ENCODE measurements at regions not wholly inside any gene's neighbourhood (a gene's known extent, or its start where the extent isn't known, plus 50 kb on each side); places are given as distances from the start of the nearest gene placed in this dataset.

DNA sequence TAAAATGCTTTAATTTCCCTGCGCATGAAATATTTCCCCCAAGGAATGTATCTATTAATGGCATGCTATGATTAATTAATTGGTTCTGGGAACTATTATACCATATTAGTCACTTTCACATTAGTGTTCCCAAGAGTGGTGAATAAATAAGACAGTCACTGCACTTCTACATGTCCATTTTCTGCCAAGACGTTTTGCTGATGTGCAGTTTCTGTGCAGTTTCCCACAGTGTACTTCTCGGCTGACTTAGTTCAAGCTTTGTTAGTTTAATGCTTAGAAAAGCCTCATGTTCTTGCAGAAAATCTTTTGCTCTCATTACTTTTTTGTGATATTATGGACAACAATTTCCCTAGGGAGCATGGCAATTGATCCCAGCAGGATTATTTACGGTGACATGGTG, 1014.5 kb downstream of the BRINP3 start:
- no peak for DNase-seq

DNA sequence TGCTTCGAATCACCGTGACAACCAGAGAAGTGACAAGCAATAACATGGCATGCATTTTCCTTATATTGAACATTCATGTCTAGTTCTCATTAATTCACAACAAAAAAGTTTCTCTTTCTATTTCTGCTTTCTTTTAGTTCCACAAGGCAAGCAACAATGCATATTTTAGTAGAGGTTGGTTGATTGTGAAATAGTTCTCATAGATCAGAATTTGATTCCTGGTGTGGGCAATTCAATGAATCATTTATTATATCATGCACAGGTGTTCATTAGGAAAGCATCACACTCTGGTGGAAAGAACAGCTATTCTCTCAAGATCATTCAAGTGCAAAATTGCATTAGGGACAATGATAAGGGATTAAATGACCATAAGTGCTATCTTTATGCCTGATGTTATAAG, 980.9 kb downstream of the BRINP3 start:
- DNase-seq, result no peak

DNA sequence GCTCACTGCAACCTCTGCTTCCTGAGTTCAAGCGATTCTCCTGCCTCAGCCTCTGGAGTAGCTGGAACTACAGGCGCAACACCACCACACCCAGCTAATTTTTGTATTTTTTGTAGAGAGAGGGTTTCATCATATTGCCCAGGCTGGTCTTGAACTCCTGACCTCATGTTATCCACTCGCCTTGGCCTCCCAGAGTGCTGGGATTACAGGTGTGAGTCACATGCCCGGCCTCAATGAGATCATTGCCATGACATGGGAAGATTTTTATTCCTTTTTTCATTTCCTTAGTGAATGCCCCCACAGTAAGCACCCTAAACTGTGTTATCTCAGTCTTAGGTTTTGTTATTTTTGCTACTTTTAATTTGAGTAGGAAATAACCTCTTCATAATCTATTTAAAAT, 977.9 kb downstream of the BRINP3 start:
- no peak for DNase-seq

DNA sequence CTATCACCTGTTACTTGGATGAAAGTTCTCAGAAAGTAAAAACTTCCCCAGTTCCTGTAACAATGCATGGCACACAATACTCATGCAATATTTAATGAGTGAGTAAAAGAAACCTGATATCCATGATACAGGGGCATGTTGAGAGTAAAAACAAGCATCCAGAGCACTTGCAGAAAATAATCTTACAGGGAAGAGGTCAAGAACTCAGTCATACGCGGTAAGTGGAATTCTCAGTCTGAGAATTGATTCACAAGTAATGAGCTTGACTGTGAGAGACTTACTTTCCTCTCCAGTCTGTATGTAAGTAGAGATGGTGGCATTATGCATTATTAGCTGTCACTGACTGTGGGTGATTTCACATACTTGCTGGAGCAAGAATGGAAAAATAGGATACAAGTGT, 976.9 kb downstream of the BRINP3 start:
- DNase-seq, result no peak

DNA sequence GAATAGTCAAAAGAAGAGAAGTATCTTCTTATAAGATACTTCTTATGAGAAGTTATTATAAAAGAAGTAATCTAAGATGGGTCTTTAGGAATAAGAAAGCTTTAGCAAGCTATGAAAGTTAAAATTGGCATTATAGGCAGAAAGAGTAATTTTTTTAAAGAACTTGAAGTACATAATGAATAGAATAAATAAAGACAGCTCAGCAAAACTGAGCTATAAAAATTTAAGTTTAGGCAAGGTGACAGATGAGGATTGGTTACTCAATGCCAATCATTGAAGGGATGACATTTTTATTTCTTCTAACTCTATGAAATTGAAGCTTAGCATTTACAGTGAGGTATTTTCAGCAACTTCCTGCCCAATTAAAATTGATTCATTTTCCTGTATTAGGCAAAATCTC, 966.8 kb downstream of the BRINP3 start:
- DNase-seq, result no peak

DNA sequence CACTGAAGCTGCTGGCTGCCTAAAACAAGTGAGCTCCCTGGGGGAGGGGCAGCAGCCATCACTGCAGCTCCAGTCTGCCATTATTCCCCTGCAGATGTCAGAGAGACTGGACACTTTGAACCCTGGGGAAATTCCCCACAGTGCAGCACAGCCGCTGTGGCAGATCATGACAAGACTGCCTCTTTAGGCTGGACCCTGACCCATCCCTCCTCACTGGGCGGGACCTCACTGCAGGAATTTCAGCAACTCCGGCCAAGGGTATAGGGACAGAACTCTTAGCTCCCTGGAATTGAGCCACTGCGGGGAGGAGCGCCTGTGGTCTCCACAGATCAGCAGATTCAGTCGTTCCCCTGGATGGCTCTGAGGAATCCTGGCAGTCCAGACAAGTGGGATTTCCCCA, 964.6 kb downstream of the BRINP3 start:
- DNase-seq, result no peak

DNA sequence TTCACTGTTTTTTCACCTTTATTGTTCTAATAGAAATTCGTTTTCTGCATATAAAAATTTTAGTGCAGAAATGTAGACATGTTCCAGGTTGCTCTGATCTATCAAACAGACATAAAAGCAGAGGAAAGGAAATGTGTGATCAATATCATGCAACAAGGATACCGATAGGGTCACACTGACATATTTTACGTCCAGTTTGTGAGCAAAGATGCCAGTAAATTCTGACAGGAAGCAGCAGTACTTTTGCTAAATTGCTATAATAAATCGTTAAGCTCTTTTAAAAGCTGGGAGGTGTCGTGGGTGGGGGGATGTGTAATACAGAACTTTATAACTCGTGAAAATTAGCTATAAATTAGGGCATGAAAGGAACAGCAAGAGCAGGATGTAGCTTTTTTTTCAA, 955.2 kb downstream of the BRINP3 start:
- no peak for DNase-seq

DNA sequence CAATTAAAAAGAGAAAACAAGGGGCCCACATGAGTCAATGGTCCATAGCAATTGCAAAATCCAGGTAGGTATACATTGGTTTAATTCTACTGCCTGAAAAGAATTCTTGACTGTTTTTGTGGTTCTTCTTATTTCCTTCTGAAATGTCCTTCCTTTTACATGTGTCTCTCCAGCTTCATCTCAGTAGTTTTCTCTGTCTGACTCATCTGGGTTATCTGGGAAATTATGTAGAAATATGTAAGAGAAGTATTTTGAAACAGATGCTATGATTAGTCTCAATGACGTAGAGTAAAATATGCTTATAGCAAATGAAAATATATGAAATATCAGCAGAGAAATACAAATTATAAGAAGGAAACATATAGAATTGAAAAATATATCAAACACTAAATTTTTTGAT, 953.2 kb downstream of the BRINP3 start:
- no peak for DNase-seq

DNA sequence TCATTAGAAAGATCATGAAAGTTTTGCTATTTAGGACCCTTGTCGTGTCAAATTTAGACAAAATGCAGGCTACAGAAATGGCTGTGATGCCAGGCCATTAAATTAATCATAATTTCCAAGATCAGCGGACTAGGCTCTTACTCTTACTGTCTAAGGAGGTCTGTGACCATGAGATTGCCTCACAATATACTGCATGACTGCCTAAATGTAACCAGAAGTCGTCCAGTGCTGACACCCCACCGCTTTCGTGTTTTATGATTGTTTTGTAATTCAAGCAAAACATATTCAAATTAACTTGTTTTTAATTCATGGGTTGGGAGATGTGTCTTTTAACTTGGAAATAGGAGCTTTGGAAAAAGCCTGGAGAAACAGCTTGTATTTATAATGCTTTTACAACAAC, 947.5 kb downstream of the BRINP3 start:
- DNase-seq, result no peak

DNA sequence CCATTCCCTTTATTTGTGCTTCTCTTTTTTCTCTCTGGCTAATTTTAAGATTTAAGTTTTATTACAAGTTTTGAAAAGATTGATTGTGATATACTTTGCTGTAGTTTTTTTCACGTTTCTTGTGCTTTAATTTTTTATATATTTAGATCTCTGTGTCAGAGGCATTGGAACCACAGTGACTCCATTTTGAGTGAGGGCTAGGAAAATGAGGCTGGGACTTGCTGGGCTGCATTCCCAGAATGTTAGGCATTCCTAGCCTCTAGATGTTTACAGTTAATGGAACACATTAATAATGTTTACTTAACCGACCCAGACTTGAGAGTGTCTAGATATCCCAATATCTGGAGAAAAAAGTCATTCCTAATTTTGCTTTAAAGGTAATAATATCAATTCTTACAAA, 939.4 kb downstream of the BRINP3 start:
- no peak for DNase-seq

DNA sequence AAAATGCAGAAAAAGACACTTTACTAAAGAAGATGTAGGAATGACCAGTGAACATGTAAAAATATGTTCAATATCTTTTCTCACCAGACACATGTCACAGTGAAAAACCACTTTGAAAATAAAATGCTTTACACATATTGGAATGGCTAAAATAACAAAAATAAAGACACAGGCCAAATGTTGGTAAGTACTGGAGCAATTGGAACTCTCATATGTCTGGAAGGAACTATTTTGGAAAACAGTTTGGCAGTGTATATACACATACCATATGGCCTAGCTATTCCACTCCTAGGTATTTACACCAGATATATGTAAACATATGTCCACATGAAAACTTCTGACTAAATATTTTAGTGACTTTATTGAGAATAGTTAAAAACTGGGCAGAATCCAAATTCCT, 927.2 kb downstream of the BRINP3 start:
- DNase-seq, result no peak

DNA sequence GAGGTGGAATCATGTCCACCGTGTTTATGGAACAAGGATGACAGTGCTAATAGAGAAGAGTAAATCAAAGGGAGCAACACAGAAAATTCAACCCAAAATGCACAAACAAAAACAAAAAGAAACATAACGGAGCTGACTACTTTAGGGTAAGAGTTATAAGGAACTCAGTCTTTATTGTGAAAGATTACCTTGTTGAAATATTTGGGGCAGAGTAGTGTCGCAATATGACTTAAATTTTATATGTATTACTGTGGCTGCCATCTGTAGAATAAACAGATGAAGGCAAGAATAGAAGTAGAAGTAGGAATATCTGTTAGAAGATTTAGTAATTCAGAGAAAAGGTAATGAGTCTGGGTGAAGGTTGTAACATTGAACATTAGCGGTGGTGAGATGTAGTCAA, 913.9 kb downstream of the BRINP3 start:
- no peak for DNase-seq

DNA sequence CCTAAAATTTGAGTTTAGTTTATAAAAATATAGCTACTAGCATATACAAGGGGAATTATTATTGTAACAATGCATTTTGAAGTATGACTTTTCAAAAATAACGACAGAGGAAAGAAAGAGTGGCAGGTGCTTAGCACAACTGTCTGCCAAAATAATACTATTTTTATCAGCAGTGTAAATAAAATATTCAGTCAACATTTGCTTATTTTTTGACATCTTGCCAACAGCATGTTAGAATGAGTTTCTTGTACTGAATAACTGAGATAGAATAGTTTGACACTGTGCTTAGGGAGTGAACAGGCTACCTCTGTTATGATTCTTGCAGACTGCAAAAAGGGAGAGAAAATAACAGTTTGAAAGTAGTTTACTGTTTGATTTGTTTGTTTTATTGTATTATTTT, 909.8 kb downstream of the BRINP3 start:
- no peak for DNase-seq

DNA sequence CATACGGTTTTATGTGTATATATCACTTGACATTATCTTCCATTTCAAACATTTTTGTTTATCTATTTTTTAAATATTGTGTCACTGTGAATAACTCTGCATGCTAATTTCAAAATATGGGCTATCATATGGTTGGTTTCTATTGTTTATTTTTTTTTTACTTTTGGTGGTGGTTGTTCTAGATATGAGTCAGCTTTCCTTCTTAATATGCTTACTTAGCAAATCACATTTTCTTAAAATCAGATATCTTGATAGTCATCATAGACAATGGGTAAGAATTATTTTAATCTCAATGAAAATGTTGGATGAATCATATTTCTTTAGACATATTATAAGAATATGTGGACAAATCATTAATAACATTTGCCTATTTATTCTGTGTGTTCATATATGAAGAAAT, 881.5 kb downstream of the BRINP3 start:
- DNase-seq, result no peak

DNA sequence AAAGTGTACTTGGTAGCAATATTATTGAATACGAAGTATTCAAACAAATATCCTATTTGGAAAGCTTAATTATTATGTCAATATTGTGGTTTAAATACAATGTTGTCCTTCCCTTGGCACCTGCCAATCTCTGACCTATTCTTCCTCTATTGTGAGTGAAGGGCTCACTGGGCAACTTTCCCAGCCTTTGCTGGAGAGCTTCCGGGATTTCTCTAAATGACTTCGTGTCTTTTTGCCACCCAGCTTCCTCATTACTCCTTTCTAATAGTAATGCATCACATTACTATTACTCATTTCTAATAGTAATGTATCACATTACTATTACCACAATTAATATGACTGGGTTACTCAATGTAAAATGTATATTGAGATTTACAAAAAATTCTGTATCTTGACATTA, 880.6 kb downstream of the BRINP3 start:
- no peak for DNase-seq

DNA sequence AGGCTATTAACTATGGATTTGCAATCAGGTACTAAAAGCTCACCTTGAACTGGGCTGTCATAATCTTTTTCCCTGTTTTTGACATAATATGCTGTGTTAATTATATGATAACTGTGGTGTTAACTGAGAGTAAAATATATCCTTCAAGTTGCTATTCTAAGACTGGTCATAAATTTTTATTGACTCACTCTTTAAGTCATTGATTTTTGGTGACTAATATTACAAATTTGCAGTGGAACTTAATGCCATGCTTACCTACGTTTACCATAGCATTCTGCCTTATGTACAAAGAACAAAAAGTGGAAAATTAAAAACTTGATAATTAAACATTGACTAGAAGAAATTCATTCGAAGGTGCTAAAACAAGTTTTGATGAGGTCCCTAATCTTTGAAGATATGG, 872.4 kb downstream of the BRINP3 start:
- no peak for DNase-seq

DNA sequence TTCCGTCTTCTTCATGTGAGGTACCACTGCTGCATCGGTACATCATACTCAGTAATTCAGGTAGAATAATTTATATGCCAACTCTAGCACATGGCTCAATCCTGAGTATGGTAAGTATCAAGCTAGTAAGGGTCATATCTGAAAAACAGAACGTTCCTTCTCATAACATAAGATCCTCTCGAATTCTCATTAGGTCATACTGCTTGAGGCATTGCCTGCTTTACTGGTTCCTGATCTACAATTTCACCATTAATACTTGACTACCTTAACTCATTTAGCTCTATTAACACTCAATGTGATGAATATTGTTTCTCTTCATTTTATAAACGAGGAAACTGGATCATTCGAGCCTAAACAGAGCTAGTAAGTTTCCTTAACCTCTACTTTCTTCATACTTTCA, 871.6 kb downstream of the BRINP3 start:
- DNase-seq, result no peak

DNA sequence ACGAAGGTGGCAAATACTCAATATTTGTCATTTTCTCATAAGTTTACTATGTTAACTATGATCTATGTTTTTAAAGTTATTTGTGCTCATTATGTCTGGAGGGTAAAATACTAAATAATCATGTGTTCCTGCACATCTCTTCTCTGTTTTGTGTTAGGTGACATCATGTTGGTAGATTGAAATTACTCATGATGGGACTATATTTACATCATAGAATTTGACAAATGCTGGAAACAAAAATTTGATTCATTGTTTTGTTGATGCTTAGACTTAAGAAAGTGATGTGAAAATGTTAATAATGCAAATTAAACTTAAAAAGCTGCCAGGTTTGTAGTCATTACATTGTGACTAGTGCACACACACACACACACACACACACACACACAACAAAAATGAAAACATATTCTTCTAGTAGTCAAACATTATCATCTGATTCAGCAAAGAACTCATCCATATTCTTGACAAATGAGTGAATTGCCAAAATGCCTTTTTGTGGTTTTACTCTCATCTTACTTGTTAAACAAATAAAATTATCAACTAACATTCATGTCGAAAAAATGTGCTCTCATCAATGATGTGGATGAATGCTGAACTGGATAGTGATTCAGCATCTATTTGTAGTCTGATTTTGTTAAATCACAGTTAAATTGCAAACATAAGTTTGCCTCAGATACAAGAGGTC, 870.7 kb downstream of the BRINP3 start:
- no peak for DNase-seq

DNA sequence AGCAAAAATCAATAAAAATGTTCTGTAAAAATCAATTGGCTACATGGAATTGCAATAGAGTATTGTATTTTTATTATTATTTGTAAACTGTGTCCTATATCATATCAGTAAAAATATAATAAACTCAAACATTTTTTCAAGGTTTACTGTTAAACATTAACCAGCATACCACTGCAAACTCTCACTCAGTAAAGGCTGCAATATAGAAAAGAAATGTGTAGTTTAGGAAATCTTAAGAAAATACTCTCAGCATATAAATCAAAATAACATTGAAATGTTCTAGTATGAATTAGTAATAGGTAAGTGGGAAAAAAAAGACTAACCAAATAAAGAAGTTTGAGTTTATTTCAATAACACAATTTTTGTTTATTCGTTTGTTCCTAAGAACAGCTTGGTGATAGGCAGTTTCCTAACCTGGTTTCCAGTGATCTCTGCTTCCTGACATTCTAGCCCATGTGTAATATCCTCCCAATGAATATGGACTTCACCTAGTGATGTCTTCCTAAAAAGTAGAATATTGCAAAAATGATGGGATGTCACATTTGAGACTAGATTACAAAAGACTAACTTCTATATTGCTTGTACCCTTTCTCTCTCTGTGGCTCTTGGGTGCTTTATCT, 870.1 kb downstream of the BRINP3 start:
- DNase-seq, result no peak

DNA sequence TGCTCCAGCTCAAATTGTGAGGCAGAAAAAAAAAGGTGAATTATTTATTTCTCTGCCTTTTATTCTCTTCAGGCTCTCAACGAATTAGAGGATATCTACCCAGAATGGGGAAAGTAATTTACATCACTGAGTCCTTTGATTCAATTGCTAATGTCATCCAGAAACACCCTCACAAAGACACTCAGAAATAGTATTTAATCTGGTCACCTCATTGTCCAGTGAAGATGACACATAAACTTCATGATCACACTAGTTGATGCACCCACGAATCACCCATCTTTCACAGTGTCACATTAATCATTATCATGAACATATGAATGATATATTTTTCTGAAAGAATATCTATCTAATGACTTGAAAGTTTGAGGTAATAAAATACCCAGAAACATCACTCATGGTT, 868.5 kb downstream of the BRINP3 start:
- DNase-seq, result no peak

DNA sequence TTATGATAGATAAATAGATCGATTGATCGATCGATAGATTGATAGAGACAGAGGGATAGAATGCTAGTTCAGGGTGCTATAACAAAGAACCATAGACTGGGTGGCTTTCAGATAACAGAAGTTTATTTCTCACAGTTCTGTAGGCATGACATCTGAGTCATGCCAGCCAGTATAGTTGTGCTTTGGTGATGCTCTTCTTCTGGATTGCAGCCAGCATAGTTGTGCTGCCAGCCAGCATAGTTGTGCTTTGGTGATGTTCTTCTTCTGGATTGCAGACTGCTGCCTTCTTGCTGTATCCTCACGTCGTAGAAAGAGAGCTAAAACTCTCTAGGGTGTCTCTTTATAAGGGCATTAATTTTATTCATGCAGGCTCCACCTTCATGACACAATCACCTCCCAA, 860.8 kb downstream of the BRINP3 start:
- DNase-seq, result no peak

DNA sequence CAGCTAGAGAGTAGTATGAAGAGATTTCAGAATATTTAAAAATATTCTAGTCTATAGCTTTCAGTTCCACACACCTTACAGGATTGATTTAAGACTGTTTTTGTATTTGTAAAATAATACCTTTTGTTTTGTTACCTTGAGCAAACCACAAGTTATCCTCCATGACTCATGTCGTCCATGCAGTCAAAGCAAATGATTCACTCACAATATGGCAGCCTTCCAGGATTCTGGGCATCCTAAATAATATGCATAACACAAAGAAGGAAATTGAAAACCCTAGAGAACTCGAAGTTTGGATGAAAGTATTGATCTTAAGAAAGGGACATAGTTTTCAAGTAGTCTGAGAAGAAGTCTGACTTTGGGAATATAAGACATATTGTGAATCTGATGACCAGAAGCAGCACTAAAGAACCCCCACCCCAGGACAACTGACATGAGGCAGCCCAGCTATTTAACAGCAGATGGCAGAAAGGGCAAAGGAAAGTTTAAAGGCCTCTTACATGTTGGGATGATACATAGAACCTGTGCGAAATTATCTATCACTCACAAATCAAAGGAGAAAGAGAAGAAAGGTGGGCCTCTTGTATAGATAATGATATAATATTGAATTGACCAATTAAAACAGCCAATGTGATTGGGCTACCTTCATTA, 857.9 kb downstream of the BRINP3 start:
- DNase-seq, result peak; percentile 20

DNA sequence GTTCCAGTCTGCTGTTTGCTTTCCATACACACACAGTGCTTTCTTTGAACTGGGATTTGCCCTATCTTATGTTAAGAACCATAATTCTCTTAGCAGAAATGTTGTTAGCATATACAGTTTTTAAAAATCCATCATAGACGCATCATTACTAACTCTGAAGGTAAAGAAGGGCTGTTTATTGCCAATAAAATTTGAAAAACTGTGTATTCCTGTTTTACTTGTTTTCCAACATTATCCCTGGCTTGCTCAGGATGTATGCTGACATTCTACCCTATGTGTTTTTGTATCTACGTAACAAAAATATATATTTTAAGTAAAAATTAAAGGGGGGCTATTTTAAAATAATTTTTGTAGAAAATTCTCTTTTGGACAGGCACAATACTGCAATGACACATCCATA, 857.2 kb downstream of the BRINP3 start:
- no peak for DNase-seq

DNA sequence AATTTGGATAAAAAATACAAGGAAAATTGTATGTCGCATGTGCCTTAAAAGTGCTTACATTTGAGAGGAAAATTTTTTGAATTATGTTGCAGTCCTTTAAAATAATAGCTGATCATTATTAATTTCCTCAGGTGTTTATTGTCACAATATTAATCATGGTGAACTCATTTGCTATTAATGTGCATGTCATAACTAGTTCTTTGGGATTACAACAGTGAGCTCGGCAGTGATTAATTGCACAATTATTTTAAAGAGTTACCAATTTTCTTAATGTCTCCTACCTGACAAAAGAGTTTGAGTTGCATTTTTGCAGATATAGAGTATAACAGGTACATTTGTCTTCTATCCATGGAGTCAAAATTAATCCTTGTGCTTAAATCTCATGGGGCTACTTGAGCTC, 854.3 kb downstream of the BRINP3 start:
- no peak for DNase-seq

DNA sequence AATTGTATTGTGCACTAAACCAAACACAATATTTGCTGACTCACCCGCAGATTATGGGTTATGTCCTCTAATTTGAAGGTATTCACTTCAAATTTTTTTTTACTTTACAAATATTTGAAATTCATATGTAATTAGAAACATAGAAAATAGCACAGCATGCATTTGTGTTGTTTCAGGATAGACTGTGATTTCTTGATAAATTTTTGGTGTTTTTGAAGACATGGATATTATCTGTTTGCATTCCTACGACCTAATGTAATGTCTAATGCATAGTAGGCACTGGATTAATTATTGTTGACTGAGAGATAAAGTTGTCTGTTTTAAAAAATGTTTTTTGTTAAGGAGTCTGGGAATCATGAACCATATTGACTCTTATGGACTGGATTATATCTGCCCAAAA, 850.2 kb downstream of the BRINP3 start:
- DNase-seq, result no peak
